ENCODE measurements at regions not wholly inside any gene's neighbourhood (a gene's known extent, or its start where the extent isn't known, plus 50 kb on each side); places are given as distances from the start of the nearest gene placed in this dataset.

- no peak for DNase-seq (ENCODE audit: low read depth)
Observed at GRCh38 chr18:77990131-77990530, 740.5 kb downstream of the GALR1 start.

- no peak for DNase-seq (ENCODE audit: low read depth)
Observed at GRCh38 chr18:77990901-77991300, 741.3 kb downstream of the GALR1 start.

- DNase-seq (ENCODE audit: low read depth), result no peak
Observed at GRCh38 chr18:77992057-77992456, 742.4 kb downstream of the GALR1 start.

- no peak for DNase-seq (ENCODE audit: low read depth)
Observed at GRCh38 chr18:77993188-77993981, 743.7 kb downstream of the GALR1 start.

DNA sequence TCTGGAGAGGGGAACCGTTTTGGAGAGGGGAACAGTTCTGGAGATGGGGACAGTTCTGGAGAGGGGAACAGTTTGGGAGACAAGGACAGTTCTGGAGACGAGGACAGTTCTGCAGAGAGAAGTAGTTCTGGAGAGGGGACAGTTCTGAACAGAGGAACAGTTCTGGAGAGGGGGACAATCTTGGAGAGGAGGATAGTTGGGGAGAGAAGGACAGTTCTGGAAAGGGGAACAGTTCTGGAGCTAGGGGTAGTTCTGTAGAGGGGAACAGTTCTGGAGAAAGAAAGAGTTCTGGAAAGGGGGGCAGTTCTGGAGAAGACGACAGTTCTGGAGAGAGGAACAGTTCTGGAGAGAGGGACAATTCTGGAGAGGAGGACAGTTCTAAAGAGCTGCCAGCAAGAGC lies 745.9 kb downstream of the GALR1 start:
- DNase-seq (ENCODE audit: low read depth), result no peak

DNA sequence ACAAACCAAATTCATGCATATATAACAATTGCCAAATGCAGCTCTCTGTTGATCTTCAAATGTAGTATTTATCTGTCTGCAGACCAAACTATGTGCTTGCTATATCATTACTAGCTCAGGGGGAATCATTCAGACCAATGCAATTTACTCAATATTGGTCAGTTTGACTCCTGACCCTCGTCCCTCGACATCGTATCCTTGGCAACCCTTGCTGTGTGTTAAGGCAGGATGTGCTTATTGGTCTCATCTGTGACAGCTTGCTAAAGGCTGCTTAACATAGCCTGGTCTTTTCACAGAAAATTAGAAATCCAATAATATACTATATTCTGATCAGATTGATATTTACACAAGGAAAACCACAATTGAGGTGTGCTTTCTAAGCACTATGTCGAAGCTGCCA lies 747.1 kb downstream of the GALR1 start:
- no peak for DNase-seq (ENCODE audit: low read depth)

GRCh38 chr18:78001811-78002210 lies 752.2 kb downstream of the GALR1 start:
- DNase-seq (ENCODE audit: low read depth), result no peak

GRCh38 chr18:78006006-78006773 lies 756.5 kb downstream of the GALR1 start:
- DNase-seq (ENCODE audit: low read depth), result no peak

DNA sequence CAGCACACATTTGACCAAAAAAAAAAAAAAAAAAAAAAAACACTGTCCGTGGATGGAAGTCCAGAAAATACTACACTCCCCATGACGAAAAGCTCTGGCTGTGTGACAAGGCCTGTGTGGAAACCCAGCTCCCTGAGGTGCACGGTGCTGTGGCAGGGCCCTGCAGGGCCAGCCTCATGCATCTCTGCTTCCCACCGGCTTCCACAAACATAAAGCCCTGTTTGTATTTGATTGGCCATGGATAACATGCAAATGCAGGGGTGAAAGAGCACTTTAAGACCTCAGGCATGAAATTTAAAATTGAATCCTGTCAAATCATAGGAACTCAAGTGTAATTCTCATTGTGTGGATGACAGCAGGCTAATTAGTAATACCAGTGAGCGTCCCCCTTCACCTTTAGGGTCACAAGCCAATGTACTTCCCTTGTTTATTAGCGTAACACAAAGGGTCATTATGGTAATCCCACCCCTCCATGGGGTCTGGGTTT lies 757.2 kb downstream of the GALR1 start:
- no peak for DNase-seq (ENCODE audit: low read depth)

DNA sequence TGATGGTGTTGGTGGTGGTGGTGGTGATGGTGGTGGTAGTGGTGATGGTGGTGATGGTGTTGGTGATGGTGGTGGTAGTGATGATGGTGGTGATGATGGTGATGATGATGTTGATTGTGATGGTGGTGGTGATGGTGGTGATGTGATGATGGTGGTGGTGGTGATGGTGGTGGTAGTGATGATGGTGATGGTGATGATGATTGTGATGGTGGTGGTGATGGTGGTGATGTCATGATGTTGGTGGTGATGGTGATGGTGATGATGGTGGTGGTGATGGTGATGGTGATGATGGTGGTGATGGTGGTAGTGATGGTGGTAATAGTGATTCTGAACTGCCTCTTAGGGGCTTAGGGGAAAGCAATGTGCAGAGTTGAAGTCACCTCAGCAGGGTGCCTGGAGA lies 760.7 kb downstream of the GALR1 start:
- no peak for DNase-seq (ENCODE audit: low read depth)

DNA sequence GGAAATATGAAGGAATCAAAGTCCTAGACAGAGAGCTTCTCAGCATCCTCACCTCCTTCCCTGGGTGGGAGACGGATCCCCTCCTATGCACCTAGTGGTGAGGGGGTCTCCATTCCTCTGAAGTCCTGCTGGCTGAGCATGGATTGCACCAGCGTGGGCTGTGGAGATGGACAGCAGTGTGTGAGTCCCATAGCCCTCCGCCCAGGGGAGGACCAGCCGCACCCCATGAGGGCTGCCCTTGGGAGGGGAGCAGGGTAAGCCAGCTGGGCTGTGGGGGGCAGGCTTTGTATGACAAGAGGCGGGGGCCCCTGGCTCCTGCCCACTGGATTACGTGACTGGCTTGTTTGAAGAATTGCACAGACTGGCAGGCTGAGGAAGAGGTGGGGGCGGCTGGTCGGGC lies 768.2 kb downstream of the GALR1 start:
- no peak for DNase-seq (ENCODE audit: low read depth)

GRCh38 chr18:78021196-78021595 lies 771.5 kb downstream of the GALR1 start:
- no peak for DNase-seq (ENCODE audit: low read depth)

DNA sequence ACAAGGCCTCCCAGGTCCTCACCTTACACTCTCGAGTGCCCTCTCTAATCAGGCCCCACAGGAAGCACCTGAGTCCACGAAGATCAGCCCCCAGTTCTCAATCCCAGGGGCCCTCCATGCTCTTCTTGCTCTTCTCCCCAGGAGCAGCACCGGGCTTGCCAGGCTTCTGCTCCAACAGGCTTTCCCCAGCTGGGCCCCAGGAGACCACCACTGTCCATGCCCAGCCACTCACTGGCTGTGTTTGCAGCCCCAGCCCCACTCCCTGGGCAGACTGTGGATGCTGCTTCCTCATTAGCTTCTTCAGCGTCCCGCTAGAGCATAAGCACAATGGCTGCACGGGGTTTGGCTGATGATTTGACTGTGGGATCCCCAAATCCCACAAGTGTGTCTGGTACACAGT lies 781.9 kb downstream of the GALR1 start:
- DNase-seq (ENCODE audit: low read depth), result no peak

DNA sequence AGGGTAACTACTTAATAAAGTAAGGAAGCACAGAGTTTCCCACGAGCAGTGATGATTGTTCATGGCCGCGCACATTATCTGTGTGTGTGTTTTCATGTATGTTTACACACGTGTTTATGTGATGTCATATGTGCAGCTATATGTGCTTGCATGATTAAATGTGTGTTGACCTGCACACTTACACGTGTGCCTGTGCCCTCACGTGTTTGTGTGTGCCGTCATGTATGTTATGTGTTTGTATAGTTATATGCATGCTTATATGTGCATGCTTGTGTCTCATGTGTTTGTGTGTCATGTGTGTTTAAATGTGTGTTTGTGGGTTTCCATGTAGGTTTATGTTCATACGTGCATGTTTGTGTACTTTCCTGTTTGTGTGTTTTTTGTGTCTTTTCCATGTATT lies 782.3 kb downstream of the GALR1 start:
- no peak for DNase-seq (ENCODE audit: low read depth)

- DNase-seq (ENCODE audit: low read depth), result no peak
Observed at GRCh38 chr18:78032574-78032973, 782.9 kb downstream of the GALR1 start.

- no peak for DNase-seq (ENCODE audit: low read depth)
Observed at GRCh38 chr18:78034755-78035154, 785.1 kb downstream of the GALR1 start.

- DNase-seq (ENCODE audit: low read depth), result no peak
Observed at GRCh38 chr18:78041218-78041617, 791.6 kb downstream of the GALR1 start.

- no peak for DNase-seq (ENCODE audit: low read depth)
Observed at GRCh38 chr18:78046631-78047030, 797.0 kb downstream of the GALR1 start.

GRCh38 chr18:78049281-78049680 lies 799.6 kb downstream of the GALR1 start:
- DNase-seq (ENCODE audit: low read depth), result no peak

DNA sequence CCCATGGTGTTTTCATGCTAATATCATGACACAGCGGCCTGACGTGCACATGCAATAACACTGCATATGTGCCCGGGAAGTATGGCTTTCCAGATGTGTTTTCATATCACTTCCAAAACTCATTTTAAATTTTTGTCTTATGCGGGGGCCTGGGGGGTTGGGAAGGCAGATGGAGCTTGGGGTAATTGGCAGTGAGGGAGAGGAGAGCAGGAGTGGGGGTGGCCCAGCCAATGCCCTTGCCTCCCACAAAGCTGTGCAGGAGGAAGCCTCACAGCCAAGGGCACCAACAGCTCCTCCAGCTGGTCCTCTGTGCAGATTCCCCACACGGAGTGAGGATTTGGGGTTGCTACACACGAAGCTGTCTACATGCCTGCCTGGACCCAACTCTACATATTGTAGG lies 805.2 kb downstream of the GALR1 start:
- DNase-seq (ENCODE audit: low read depth), result no peak

DNA sequence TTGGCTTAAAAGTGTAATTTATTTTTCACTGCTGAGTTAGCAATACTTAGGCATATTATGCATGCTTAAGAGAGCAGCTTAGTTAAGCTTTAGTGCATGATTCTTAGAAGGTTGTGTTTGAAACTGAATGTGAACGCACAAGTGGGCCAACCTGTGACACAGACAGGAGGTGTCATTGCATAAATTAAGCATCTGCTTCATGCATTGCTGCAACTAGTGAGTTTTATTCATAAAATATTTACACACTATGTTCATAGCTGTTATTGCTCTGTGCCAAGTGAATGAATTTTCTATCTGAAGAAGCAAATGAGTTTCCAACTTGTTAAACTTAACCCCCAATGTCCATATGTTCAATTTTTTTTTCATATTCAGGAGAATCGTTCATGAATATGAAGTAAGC lies 806.4 kb downstream of the GALR1 start:
- no peak for DNase-seq (ENCODE audit: low read depth)

- no peak for DNase-seq (ENCODE audit: low read depth)
Observed at GRCh38 chr18:78069784-78070664, 820.4 kb downstream of the GALR1 start.
